ENCODE measurements at regions not wholly inside any gene's neighbourhood (a gene's known extent, or its start where the extent isn't known, plus 50 kb on each side); places are given as distances from the start of the nearest gene placed in this dataset.
"Not testable (repeated sequence)": the region's sequence is repeated elsewhere in the genome, so short reads cannot be mapped to it uniquely, and the experiment has no call there.

- DNase-seq = no peak
These were observed 894.4 kb upstream of the B3GALT2 start for GRCh38 chr1:194080826-194081225.

- DNase-seq = no peak
These were observed 892.4 kb upstream of the B3GALT2 start for GRCh38 chr1:194078765-194079164.

GRCh38 chr1:194076646-194077045 is 890.2 kb upstream of the B3GALT2 start:
- DNase-seq = no peak

- DNase-seq = no peak
These were observed 887.4 kb upstream of the B3GALT2 start for GRCh38 chr1:194073833-194074232.

GRCh38 chr1:194071205-194071604 is 884.8 kb upstream of the B3GALT2 start:
- no peak for DNase-seq

- DNase-seq = no peak
These were observed 883.4 kb upstream of the B3GALT2 start for GRCh38 chr1:194069831-194070218.

GRCh38 chr1:194069168-194069830 is 882.9 kb upstream of the B3GALT2 start:
- DNase-seq = no peak

GRCh38 chr1:194068446-194069167 is 882.2 kb upstream of the B3GALT2 start:
- DNase-seq = no peak

- no peak for DNase-seq
These were observed 881.4 kb upstream of the B3GALT2 start for GRCh38 chr1:194067772-194068171.

GRCh38 chr1:194062962-194063361 is 876.5 kb upstream of the B3GALT2 start:
- DNase-seq = no peak

- no peak for DNase-seq
These were observed 876.1 kb upstream of the B3GALT2 start for GRCh38 chr1:194062526-194062925.

GRCh38 chr1:194060481-194060880 is 874.1 kb upstream of the B3GALT2 start:
- no peak for DNase-seq

- DNase-seq = not testable (repeated sequence)
These were observed 871.9 kb upstream of the B3GALT2 start for GRCh38 chr1:194058268-194058667.

GRCh38 chr1:194056169-194056568 is 869.8 kb upstream of the B3GALT2 start:
- DNase-seq = no peak

GRCh38 chr1:194055536-194055935 is 869.1 kb upstream of the B3GALT2 start:
- no peak for DNase-seq

- DNase-seq = no peak
These were observed 866.3 kb upstream of the B3GALT2 start for GRCh38 chr1:194052514-194053338.

GRCh38 chr1:194047921-194048320 is 861.5 kb upstream of the B3GALT2 start:
- no peak for DNase-seq

GRCh38 chr1:194047206-194047605 is 860.8 kb upstream of the B3GALT2 start:
- DNase-seq = no peak

GRCh38 chr1:194045416-194045815 is 859.0 kb upstream of the B3GALT2 start:
- DNase-seq = no peak

GRCh38 chr1:194044892-194045291 is 858.5 kb upstream of the B3GALT2 start:
- DNase-seq = no peak

- DNase-seq = no peak
These were observed 857.8 kb upstream of the B3GALT2 start for GRCh38 chr1:194043984-194044755.

GRCh38 chr1:194042736-194043135 is 856.3 kb upstream of the B3GALT2 start:
- no peak for DNase-seq

GRCh38 chr1:194040496-194040895 is 854.1 kb upstream of the B3GALT2 start:
- no peak for DNase-seq
